Loucy (cell line): ENCODE measurements at regions not wholly inside any gene's neighbourhood (a gene's known extent, or its start where the extent isn't known, plus 50 kb on each side); places are given as distances from the start of the nearest gene placed in this dataset.

Experiments used
- EZH2phosphoT487 ChIP-seq: fragments of 200-600 bp; IDR thresholded peaks from 2 replicates; pipeline ENCODE4 v1.6.1; 2018; ENCODE audit warnings: antibody characterized with exemption, mild to moderate bottlenecking, moderate library complexity, borderline replicate concordance
- TF ChIP-seq, protein P1 (sequence below): fragments of 200-600 bp; sonication (generic); conservative IDR thresholded peaks from 2 replicates; pipeline ENCODE4 v1.5.1; 2014; ENCODE audit warnings: mild to moderate bottlenecking, antibody characterized with exemption, low read length

DNA sequence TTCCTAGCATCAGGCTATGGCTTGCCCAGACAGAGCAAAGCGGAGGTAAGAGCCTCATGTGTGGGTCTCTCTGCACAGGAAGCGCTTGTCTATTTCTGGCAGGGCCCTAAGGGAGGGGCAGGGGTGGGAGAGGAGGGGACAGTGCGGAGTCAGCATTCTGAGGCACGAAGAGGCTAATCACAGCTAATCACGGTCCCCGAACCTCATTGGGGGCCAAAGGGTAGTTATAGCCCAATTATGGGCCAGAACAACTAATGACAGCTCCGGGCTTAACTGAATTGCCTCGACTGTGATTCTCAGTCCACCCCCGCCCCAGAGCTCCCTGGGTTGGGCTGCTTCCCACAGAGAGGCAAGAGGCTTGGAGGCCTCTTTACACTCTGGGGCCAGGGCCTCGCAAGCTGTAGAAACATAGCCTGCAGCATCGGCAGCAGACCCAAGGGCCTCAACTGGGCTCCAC lies 72.7 kb upstream of the PRDM11 start:
- TF ChIP-seq, protein P1, sequence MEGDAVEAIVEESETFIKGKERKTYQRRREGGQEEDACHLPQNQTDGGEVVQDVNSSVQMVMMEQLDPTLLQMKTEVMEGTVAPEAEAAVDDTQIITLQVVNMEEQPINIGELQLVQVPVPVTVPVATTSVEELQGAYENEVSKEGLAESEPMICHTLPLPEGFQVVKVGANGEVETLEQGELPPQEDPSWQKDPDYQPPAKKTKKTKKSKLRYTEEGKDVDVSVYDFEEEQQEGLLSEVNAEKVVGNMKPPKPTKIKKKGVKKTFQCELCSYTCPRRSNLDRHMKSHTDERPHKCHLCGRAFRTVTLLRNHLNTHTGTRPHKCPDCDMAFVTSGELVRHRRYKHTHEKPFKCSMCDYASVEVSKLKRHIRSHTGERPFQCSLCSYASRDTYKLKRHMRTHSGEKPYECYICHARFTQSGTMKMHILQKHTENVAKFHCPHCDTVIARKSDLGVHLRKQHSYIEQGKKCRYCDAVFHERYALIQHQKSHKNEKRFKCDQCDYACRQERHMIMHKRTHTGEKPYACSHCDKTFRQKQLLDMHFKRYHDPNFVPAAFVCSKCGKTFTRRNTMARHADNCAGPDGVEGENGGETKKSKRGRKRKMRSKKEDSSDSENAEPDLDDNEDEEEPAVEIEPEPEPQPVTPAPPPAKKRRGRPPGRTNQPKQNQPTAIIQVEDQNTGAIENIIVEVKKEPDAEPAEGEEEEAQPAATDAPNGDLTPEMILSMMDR: no peak
- no peak for TF ChIP-seq EZH2phosphoT487
